HCT116 (cell line): ENCODE measurements at regions not wholly inside any gene's neighbourhood (a gene's known extent, or its start where the extent isn't known, plus 50 kb on each side); places are given as distances from the start of the nearest gene placed in this dataset.

Experiments
- ATAC-seq: fragments of 200-7000 bp; cut with Tn5 transposase; 2 replicates; pipeline ENCODE4 v1.9.1; 2020; ENCODE audit warnings: mild to moderate bottlenecking, moderate library complexity
- BruUV-seq: library from RNA; stranded (reverse); fragments of 400-500 nt; replicated peaks from 2 replicates; lab custom pipeline; 2021; lab: Mats Ljungman, UMichigan
- CTCF ChIA-PET: fragments of 300-600 bp; sonication (Branson Sonifier 250); formaldehyde crosslinking; loops from one replicate; lab custom pipeline; 2021; ENCODE audit warnings: antibody characterized with exemption; lab: Charles Lee
- POLR2A ChIA-PET: fragments of 300-600, 350-600 bp; sonication (Branson Sonifier 250); formaldehyde crosslinking; loops from one replicate; lab custom pipeline; 2021; ENCODE audit warnings: antibody characterized with exemption; lab: Charles Lee
- RAD21 ChIA-PET, 2 experiments: fragments of 300-600 bp; sonication (Branson Sonifier 250); formaldehyde crosslinking; loops; one replicate each; lab custom pipeline; 2023; ENCODE audit warnings: low total read pairs in 2 of 2; ENCODE audit not compliant: uncharacterized antibody in 2 of 2, unreplicated experiment in 2 of 2, low non-redundant PET in 1 of 2; lab: Charles Lee
- DNase-seq: peaks from one replicate; pipeline ENCODE4 v3.0.0-alpha.2; 2010; ENCODE audit warnings: low read depth, low spot score
- H2AFZ ChIP-seq: fragments of 200-600 bp; shearing (Covaris generic), sonication (generic); 2 replicates; pipeline ENCODE4 v1.6.1; 2017; ENCODE audit warnings: low read depth, mixed run types, mixed read lengths, antibody characterized with exemption, low read length; ENCODE audit not compliant: poor library complexity, severe bottlenecking
- H3K27ac ChIP-seq: 2 replicates; pipeline ENCODE4 v1.5.1; 2012; ENCODE audit warnings: low read depth, low read length
- H3K27me3 ChIP-seq: fragments of 200-600 bp; sonication (generic); 2 replicates; pipeline ENCODE4 v1.6.1; 2016; ENCODE audit warnings: mixed run types, low read length, mixed read lengths; ENCODE audit not compliant: insufficient read depth
- H3K36me3 ChIP-seq, 2 experiments: fragments of 200-500 bp in 1 of 2; fragments of 200-600 bp in 1 of 2; sonication (Bioruptor generic) in 1 of 2; sonication (generic) in 1 of 2; 2 replicates each; pipeline versions ENCODE4 v1.5.1 to v1.6.1; 2014 to 2016; ENCODE audit warnings: low read length in 2 of 2, inconsistent platforms in 1 of 2, mixed read lengths in 1 of 2, mixed run types in 1 of 2; ENCODE audit not compliant: insufficient read depth in 2 of 2, control insufficient read depth in 1 of 2
- H3K4me1 ChIP-seq, 2 experiments: fragments of 200-600 bp in 1 of 2; sonication (generic) in 1 of 2; 2 replicates each; pipeline versions ENCODE4 v1.5.1 to v1.6.1; 2012 to 2017; ENCODE audit warnings: low read length in 2 of 2, inconsistent platforms in 1 of 2, mild to moderate bottlenecking in 1 of 2, mixed read lengths in 1 of 2, mixed run types in 1 of 2, moderate library complexity in 1 of 2; ENCODE audit not compliant: insufficient read depth in 2 of 2, control insufficient read depth in 1 of 2
- H3K4me2 ChIP-seq: fragments of 200-600 bp; sonication (generic); 2 replicates; pipeline ENCODE4 v1.6.1; 2017; ENCODE audit warnings: mixed run types, low read length, mixed read lengths
- H3K4me3 ChIP-seq, 2 experiments: fragments of 200-600 bp in 1 of 2; sonication (generic) in 1 of 2; replicated peaks in 1 of 2; 2 replicates each; pipeline ENCODE4 v1.5.1; 2011 to 2016; ENCODE audit warnings: low read length in 2 of 2, control low read depth in 1 of 2, low read depth in 1 of 2, mild to moderate bottlenecking in 1 of 2, mixed read lengths in 1 of 2, mixed run types in 1 of 2
- H3K79me2 ChIP-seq: fragments of 200-600 bp; sonication (generic); 2 replicates; pipeline ENCODE4 v1.6.1; 2017; ENCODE audit warnings: mild to moderate bottlenecking, mixed run types, low read length, moderate library complexity, mixed read lengths; ENCODE audit not compliant: insufficient read depth
- H3K9ac ChIP-seq: fragments of 200-600 bp; sonication (generic); 2 replicates; pipeline ENCODE4 v1.6.1; 2016; ENCODE audit warnings: low read length, mixed read lengths
- H3K9me2 ChIP-seq: fragments of 200-600 bp; sonication (generic), shearing (Covaris generic); 2 replicates; pipeline ENCODE4 v1.6.1; 2017; ENCODE audit warnings: mixed run types, mild to moderate bottlenecking, moderate library complexity; ENCODE audit not compliant: insufficient read depth
- H3K9me3 ChIP-seq, 2 experiments: fragments of 200-500 bp in 1 of 2; fragments of 200-600 bp in 1 of 2; sonication (Bioruptor generic) in 1 of 2; sonication (generic) in 1 of 2; 2 replicates each; pipeline ENCODE4 v1.6.1; 2014 to 2017; ENCODE audit warnings: low read length in 2 of 2, mixed read lengths in 2 of 2, inconsistent platforms in 1 of 2, low read depth in 1 of 2, mild to moderate bottlenecking in 1 of 2, mixed run types in 1 of 2, moderate library complexity in 1 of 2; ENCODE audit not compliant: control insufficient read depth in 1 of 2, insufficient read depth in 1 of 2
- H4K20me1 ChIP-seq: fragments of 200-600 bp; sonication (generic), shearing (Covaris generic); 2 replicates; pipeline ENCODE4 v1.6.1; 2017; ENCODE audit warnings: mixed run types, mild to moderate bottlenecking, moderate library complexity; ENCODE audit not compliant: insufficient read depth
- CEBPB ChIP-seq: IDR thresholded peaks from 2 replicates; pipeline ENCODE4 v1.6.1; 2012; ENCODE audit warnings: low read depth
- EGR1 ChIP-seq: IDR thresholded peaks from 2 replicates; pipeline ENCODE4 v1.6.1; 2012; ENCODE audit warnings: low read depth
- ELF1 ChIP-seq: IDR thresholded peaks from 2 replicates; pipeline ENCODE4 v1.6.1; 2012; ENCODE audit warnings: low read depth, borderline replicate concordance
- EZH2 ChIP-seq: fragments of 200-600 bp; sonication (generic); IDR thresholded peaks from 2 replicates; pipeline ENCODE4 v1.6.1; 2017; ENCODE audit warnings: antibody characterized with exemption, mixed run types
- EZH2phosphoT487 ChIP-seq: fragments of 200-600 bp; IDR thresholded peaks from 2 replicates; pipeline ENCODE4 v1.6.1; 2018; ENCODE audit warnings: antibody characterized with exemption, borderline replicate concordance
- FOSL1 ChIP-seq: IDR thresholded peaks from 2 replicates; pipeline ENCODE4 v1.6.1; 2012; ENCODE audit warnings: low read depth
- JUND ChIP-seq: IDR thresholded peaks from 2 replicates; pipeline ENCODE4 v1.6.1; 2012
- POLR2A ChIP-seq: IDR thresholded peaks from 2 replicates; pipeline ENCODE4 v1.7.0; 2011; ENCODE audit warnings: borderline replicate concordance; ENCODE audit not compliant: insufficient read depth, insufficient read length; ENCODE audit errors: extremely low read depth
- POLR2AphosphoS5 ChIP-seq: IDR thresholded peaks from 2 replicates; pipeline ENCODE4 v1.6.1; 2011; ENCODE audit warnings: mild to moderate bottlenecking, low read depth, low read length, moderate library complexity
- RAD21 ChIP-seq: IDR thresholded peaks from 2 replicates; pipeline ENCODE4 v1.6.1; 2012; ENCODE audit warnings: low read depth, mild to moderate bottlenecking
- SIN3A ChIP-seq: IDR thresholded peaks from 2 replicates; pipeline ENCODE4 v1.6.1; 2012; ENCODE audit warnings: low read depth
- SP1 ChIP-seq: IDR thresholded peaks from 2 replicates; pipeline ENCODE4 v1.6.1; 2012; ENCODE audit warnings: low read depth
- SRF ChIP-seq: IDR thresholded peaks from 2 replicates; pipeline ENCODE4 v1.6.1; 2012; ENCODE audit warnings: low read depth
- TCF7L2 ChIP-seq: IDR thresholded peaks from 2 replicates; pipeline ENCODE4 v1.7.0; 2011; ENCODE audit warnings: borderline replicate concordance, inconsistent platforms; ENCODE audit not compliant: insufficient read depth, insufficient read length; ENCODE audit errors: extremely low read depth
- ZFX ChIP-seq: fragments of 450-650 bp; IDR thresholded peaks from 2 replicates; pipeline ENCODE4 v1.6.1; 2017
- intact Hi-C: fragments of 100-400 bp; cut with micrococcal nuclease; formaldehyde crosslinking; loops from 2 replicates; pipeline ENCODE4 v1.10.0; 2022
- TF ChIP-seq, protein P1 (sequence below): IDR thresholded peaks from 2 replicates; pipeline ENCODE4 v1.6.1; 2012; ENCODE audit warnings: low read depth
- TF ChIP-seq, protein P2 (sequence below): IDR thresholded peaks from 2 replicates; pipeline ENCODE4 v1.6.1; 2012
- TF ChIP-seq, protein P3 (sequence below): IDR thresholded peaks from 2 replicates; pipeline ENCODE4 v1.6.1; 2012
- TF ChIP-seq, protein P4 (sequence below), 3 experiments: fragments of 200-600 bp in 1 of 3; sonication (generic) in 1 of 3; IDR thresholded peaks in 2 of 3; conservative IDR thresholded peaks in 1 of 3; 2 replicates each; pipeline ENCODE4 v1.5.1; 2012 to 2017; ENCODE audit warnings: low read depth in 2 of 3, low read length in 2 of 3, antibody characterized with exemption in 1 of 3, borderline replicate concordance in 1 of 3, control low read depth in 1 of 3, mild to moderate bottlenecking in 1 of 3, mixed read lengths in 1 of 3, mixed run types in 1 of 3, moderate library complexity in 1 of 3; ENCODE audit not compliant: insufficient read depth in 1 of 3
- TF ChIP-seq, protein P5 (sequence below): IDR thresholded peaks from 2 replicates; pipeline ENCODE4 v1.6.1; 2011; ENCODE audit warnings: mild to moderate bottlenecking, low read length, moderate library complexity; ENCODE audit not compliant: insufficient replicate concordance; ENCODE audit errors: extremely low read depth

DNA sequence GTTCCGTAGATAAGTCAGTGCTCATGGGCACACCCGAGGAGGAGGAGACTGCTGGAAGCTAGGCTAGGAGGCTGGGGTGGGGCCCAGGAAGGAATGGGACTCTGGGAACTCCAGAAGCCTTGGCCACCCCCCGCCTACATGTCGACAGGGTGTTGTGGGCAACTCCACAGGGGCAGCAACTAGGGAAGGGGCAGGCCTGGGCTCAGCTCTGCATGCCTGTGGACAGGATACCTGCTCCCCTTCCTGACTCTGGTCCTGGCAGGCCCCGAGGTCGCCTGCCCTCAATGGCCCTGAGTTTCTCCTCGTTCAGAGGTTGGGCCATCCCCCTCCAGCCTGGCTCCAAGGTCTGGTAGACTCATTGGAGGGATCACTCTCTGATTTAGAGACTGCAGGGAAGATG is 138.9 kb upstream of the LINGO1 start:
- Histone ChIP-seq H3K79me2 (no peaks in the 10 kb centered on the region), H3K27ac (no peak overlapping the region), H3K4me2 (no peak overlapping the region), H3K4me1 (no peaks in the 10 kb centered on the region), H3K36me3 (no peaks in the 10 kb centered on the region), H3K27me3 (no peaks in the 10 kb centered on the region), H3K9me3 (no peaks in the 10 kb centered on the region), H4K20me1 (no peaks in the 10 kb centered on the region), H3K4me3 (no peak overlapping the region), H3K9ac (no peak overlapping the region), H3K9me2 (no peaks in the 10 kb centered on the region), H2AFZ (no peak overlapping the region)
- RAD21 ChIA-PET = no interaction called here
- intact Hi-C loops = no loop called here
- POLR2A ChIA-PET = no interaction called here
- ATAC-seq (no peak), DNase-seq (no peak)
- CTCF ChIA-PET = no interaction called here
- TF ChIP-seq SIN3A (no peak), SRF (no peak), JUND (no peak), TCF7L2 (no peak), FOSL1 (no peak), ELF1 (no peak), POLR2A (no peak), EZH2phosphoT487 (no peak), ZFX (no peak), CEBPB (no peak), EGR1 (no peak), EZH2 (no peak), RAD21 (no peak), SP1 (no peak), POLR2AphosphoS5 (no peak)
- TF ChIP-seq, protein P1, sequence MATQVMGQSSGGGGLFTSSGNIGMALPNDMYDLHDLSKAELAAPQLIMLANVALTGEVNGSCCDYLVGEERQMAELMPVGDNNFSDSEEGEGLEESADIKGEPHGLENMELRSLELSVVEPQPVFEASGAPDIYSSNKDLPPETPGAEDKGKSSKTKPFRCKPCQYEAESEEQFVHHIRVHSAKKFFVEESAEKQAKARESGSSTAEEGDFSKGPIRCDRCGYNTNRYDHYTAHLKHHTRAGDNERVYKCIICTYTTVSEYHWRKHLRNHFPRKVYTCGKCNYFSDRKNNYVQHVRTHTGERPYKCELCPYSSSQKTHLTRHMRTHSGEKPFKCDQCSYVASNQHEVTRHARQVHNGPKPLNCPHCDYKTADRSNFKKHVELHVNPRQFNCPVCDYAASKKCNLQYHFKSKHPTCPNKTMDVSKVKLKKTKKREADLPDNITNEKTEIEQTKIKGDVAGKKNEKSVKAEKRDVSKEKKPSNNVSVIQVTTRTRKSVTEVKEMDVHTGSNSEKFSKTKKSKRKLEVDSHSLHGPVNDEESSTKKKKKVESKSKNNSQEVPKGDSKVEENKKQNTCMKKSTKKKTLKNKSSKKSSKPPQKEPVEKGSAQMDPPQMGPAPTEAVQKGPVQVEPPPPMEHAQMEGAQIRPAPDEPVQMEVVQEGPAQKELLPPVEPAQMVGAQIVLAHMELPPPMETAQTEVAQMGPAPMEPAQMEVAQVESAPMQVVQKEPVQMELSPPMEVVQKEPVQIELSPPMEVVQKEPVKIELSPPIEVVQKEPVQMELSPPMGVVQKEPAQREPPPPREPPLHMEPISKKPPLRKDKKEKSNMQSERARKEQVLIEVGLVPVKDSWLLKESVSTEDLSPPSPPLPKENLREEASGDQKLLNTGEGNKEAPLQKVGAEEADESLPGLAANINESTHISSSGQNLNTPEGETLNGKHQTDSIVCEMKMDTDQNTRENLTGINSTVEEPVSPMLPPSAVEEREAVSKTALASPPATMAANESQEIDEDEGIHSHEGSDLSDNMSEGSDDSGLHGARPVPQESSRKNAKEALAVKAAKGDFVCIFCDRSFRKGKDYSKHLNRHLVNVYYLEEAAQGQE = no peak
- TF ChIP-seq, protein P2, sequence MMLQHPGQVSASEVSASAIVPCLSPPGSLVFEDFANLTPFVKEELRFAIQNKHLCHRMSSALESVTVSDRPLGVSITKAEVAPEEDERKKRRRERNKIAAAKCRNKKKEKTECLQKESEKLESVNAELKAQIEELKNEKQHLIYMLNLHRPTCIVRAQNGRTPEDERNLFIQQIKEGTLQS = no peak
- TF ChIP-seq, protein P3, sequence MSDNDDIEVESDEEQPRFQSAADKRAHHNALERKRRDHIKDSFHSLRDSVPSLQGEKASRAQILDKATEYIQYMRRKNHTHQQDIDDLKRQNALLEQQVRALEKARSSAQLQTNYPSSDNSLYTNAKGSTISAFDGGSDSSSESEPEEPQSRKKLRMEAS = no peak
- TF ChIP-seq, protein P4, sequence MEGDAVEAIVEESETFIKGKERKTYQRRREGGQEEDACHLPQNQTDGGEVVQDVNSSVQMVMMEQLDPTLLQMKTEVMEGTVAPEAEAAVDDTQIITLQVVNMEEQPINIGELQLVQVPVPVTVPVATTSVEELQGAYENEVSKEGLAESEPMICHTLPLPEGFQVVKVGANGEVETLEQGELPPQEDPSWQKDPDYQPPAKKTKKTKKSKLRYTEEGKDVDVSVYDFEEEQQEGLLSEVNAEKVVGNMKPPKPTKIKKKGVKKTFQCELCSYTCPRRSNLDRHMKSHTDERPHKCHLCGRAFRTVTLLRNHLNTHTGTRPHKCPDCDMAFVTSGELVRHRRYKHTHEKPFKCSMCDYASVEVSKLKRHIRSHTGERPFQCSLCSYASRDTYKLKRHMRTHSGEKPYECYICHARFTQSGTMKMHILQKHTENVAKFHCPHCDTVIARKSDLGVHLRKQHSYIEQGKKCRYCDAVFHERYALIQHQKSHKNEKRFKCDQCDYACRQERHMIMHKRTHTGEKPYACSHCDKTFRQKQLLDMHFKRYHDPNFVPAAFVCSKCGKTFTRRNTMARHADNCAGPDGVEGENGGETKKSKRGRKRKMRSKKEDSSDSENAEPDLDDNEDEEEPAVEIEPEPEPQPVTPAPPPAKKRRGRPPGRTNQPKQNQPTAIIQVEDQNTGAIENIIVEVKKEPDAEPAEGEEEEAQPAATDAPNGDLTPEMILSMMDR (IDR thresholded peaks at IDR 0.05 in 2 of 3, conservative IDR thresholded peaks at IDR 0.05 in 1 of 3; ENCODE audit: borderline replicate concordance in 1 of 3, insufficient read depth in 1 of 3, low read depth in 2 of 3, low read length in 2 of 3) = no peak
- TF ChIP-seq, protein P5, sequence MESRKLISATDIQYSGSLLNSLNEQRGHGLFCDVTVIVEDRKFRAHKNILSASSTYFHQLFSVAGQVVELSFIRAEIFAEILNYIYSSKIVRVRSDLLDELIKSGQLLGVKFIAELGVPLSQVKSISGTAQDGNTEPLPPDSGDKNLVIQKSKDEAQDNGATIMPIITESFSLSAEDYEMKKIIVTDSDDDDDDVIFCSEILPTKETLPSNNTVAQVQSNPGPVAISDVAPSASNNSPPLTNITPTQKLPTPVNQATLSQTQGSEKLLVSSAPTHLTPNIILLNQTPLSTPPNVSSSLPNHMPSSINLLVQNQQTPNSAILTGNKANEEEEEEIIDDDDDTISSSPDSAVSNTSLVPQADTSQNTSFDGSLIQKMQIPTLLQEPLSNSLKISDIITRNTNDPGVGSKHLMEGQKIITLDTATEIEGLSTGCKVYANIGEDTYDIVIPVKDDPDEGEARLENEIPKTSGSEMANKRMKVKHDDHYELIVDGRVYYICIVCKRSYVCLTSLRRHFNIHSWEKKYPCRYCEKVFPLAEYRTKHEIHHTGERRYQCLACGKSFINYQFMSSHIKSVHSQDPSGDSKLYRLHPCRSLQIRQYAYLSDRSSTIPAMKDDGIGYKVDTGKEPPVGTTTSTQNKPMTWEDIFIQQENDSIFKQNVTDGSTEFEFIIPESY = no peak
- no TSS peak for BruUV-seq
